Lung (tissue), 11 donors: ENCODE measurements at regions not wholly inside any gene's neighbourhood (a gene's known extent, or its start where the extent isn't known, plus 50 kb on each side); places are given as distances from the start of the nearest gene placed in this dataset.

Experiments
- ATAC-seq: fragments of 200-7000 bp; cut with Tn5 transposase; one replicate; pipeline ENCODE4 v1.9.1; 2020; ENCODE audit warnings: moderate number of reproducible peaks; ENCODE audit not compliant: insufficient read depth, low FRiP score
- DNase-seq, 3 donors: peaks; one replicate each; pipeline ENCODE4 v3.0.0-alpha.2; 2013 to 2017
- H3K27ac ChIP-seq, 2 donors: one replicate each; pipeline ENCODE4 v1.5.1; 2013; ENCODE audit warnings: mild to moderate bottlenecking in 2 of 2, moderate library complexity in 2 of 2, control low read depth in 1 of 2, inconsistent platforms in 1 of 2, low read depth in 1 of 2, low read length in 1 of 2
- H3K27me3 ChIP-seq, 3 donors: one replicate each; pipeline ENCODE4 v1.5.1; 2013; ENCODE audit warnings: low read length in 2 of 3; ENCODE audit not compliant: control insufficient read depth in 3 of 3, insufficient read depth in 3 of 3
- H3K36me3 ChIP-seq, 4 donors: one replicate each; pipeline ENCODE4 v1.5.1; 2013; ENCODE audit warnings: low read length in 4 of 4, mild to moderate bottlenecking in 1 of 4, moderate library complexity in 1 of 4; ENCODE audit not compliant: control insufficient read depth in 4 of 4, insufficient read depth in 4 of 4
- H3K4me1 ChIP-seq, 5 donors: one replicate each; pipeline ENCODE4 v1.5.1; 2013; ENCODE audit warnings: low read length in 5 of 5, mild to moderate bottlenecking in 2 of 5, moderate library complexity in 1 of 5; ENCODE audit not compliant: control insufficient read depth in 5 of 5, insufficient read depth in 5 of 5
- H3K4me3 ChIP-seq: one replicate; pipeline ENCODE4 v1.5.1; 2013; ENCODE audit warnings: mild to moderate bottlenecking, control low read depth, moderate library complexity
- H3K9ac ChIP-seq, 2 donors: one replicate each; pipeline ENCODE4 v1.5.1; 2013; ENCODE audit warnings: low read length in 2 of 2, control low read depth in 1 of 2; ENCODE audit not compliant: insufficient read depth in 1 of 2
- H3K9me3 ChIP-seq, 4 donors: one replicate each; pipeline ENCODE4 v1.5.1; 2013; ENCODE audit warnings: low read length in 3 of 4, mild to moderate bottlenecking in 1 of 4, moderate library complexity in 1 of 4; ENCODE audit not compliant: control insufficient read depth in 4 of 4, insufficient read depth in 3 of 4
- CTCF ChIP-seq: IDR thresholded peaks from 2 replicates; pipeline ENCODE4 v1.5.1; 2012; ENCODE audit warnings: mild to moderate bottlenecking; ENCODE audit errors: control extremely low read depth, extremely low read depth
- WGBS, 2 donors: extraction: QIAGEN DNeasy Blood & Tissue Kit; methylation state at CpG; one replicate each; pipeline ENCODE4 v1.1.7; 2013; 5-methylcytosine and 5-hydroxymethylcytosine counted together
- donor health status: control.
- donor health status: control.
- donor health status: Bipolar disorder and iron deficiency.
- donor health status: healthy.
- donor health status: DM: yes; HTN: yes; CAD: no.

GRCh38 chr12:38154096-38155019 is 162.2 kb upstream of the ALG10B start:
- no peak for ATAC-seq
- 86 to 89% methylated on average over 38 to 39 of the region's 39 CpGs for WGBS, 2 donors
- no peak for DNase-seq
- no peaks in the 10 kb centered on the region for H3K27me3 ChIP-seq
- no peaks in the 10 kb centered on the region for H3K4me1 ChIP-seq
- no peaks in the 10 kb centered on the region for H3K36me3 ChIP-seq
- peaks cover 0 to 2% (median 0%) of the 10 kb centered on the region in 4 donors for H3K9me3 ChIP-seq
- no peak overlapping the region for H3K9ac ChIP-seq
- no peak overlapping the region for H3K27ac ChIP-seq
- no peak overlapping the region for H3K4me3 ChIP-seq
- no peak for TF ChIP-seq CTCF

- Histone ChIP-seq H3K27me3 (no peaks in the 10 kb centered on the region), H3K4me3 (no peak overlapping the region), H3K9ac (no peak overlapping the region), H3K9me3 (peaks cover 0 to 2% (median 0%) of the 10 kb centered on the region in 4 donors), H3K4me1 (no peaks in the 10 kb centered on the region), H3K27ac (no peak overlapping the region), H3K36me3 (no peaks in the 10 kb centered on the region)
- ATAC-seq (no peak), DNase-seq (no peak)
- no peak for TF ChIP-seq CTCF
- WGBS, 2 donors = 87 to 90% methylated on average over 16 of the region's 16 CpGs
These were observed 161.6 kb upstream of the ALG10B start for GRCh38 chr12:38155020-38155395.

- peaks cover 0 to 2% (median 0%) of the 10 kb centered on the region in 4 donors for H3K9me3 ChIP-seq
- no peak overlapping the region for H3K9ac ChIP-seq
- ATAC-seq (no peak), DNase-seq (no peak)
- no peak for TF ChIP-seq CTCF
- H3K36me3 ChIP-seq = no peaks in the 10 kb centered on the region
- no peaks in the 10 kb centered on the region for H3K27me3 ChIP-seq
- H3K4me1 ChIP-seq = no peaks in the 10 kb centered on the region
- no peak overlapping the region for H3K4me3 ChIP-seq
- 85 to 88% methylated on average over 50 to 52 of the region's 52 CpGs for WGBS, 2 donors
- H3K27ac ChIP-seq = no peak overlapping the region
These were observed 160.8 kb upstream of the ALG10B start for GRCh38 chr12:38155526-38156496.
